ENCODE measurements at regions not wholly inside any gene's neighbourhood (a gene's known extent, or its start where the extent isn't known, plus 50 kb on each side); places are given as distances from the start of the nearest gene placed in this dataset.
"Not testable (repeated sequence)": the region's sequence is repeated elsewhere in the genome, so short reads cannot be mapped to it uniquely, and the experiment has no call there.

DNA sequence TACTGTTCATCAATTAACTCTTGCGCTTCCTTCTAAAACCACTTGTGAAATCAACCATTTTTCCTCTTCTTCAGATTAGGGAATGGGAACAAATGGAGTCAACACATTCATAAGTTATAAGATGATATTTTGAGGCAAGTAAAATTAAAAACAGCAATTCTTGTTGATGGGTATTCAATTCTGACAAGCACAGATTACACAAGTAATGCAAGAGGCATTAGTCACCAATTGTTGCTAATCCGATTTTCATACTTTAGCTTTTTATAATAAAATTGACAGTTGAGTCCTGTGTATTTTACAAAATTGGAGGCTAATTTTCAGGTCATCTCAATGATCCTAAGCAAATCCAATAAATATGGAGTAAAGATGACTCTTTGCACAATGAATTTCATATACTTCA, 918.4 kb upstream of the SOX9 start:
- no peaks in the 10 kb centered on the region for H3K4me1 ChIP-seq
- DNase-seq (ENCODE audit: low read depth in 1 of 2, low spot score in 1 of 2) (no peak), ATAC-seq (no peak), FAIRE-seq (peak; percentile 65)
- 63% methylated on average over 2 of the region's 2 CpGs for WGBS (ENCODE audit: missing lambda C conversion rate)
- CTCF ChIA-PET, result no interaction called here
- H3K27ac ChIP-seq, result no peak overlapping the region
- no peaks in the 10 kb centered on the region for H3K9me3 ChIP-seq
- H3K4me2 ChIP-seq, result no peak overlapping the region
- TF ChIP-seq HOXA7 (CRISPR knock-in tag; IDR thresholded peaks at IDR 0.05) (no peak), ESRRA (IDR thresholded peaks at IDR 0.05; ENCODE audit: borderline replicate concordance, low read length) (no peak), RFX5 (IDR thresholded peaks at IDR 0.05) (no peak), RARB (CRISPR knock-in tag; IDR thresholded peaks at IDR 0.05) (no peak), REST (IDR thresholded peaks at IDR 0.05) (no peak), SREBF2 (IDR thresholded peaks at IDR 0.05) (no peak), BCL3 (IDR thresholded peaks at IDR 0.05) (no peak), PHF8 (IDR thresholded peaks at IDR 0.05; ENCODE audit: borderline replicate concordance, low read depth) (no peak), HDAC2 (IDR thresholded peaks at IDR 0.05) (no peak), CBX2 (IDR thresholded peaks at IDR 0.05; ENCODE audit: borderline replicate concordance, low read depth) (no peak), NPAS2 (CRISPR knock-in tag; IDR thresholded peaks at IDR 0.05; ENCODE audit: borderline replicate concordance) (no peak), ZSCAN20 (CRISPR knock-in tag; IDR thresholded peaks at IDR 0.05) (no peak), EHMT2 (IDR thresholded peaks at IDR 0.05; ENCODE audit: low read depth) (no peak), JUNB (IDR thresholded peaks at IDR 0.05) (no peak), CEBPB (IDR thresholded peaks at IDR 0.05) (no peak), RNF2 (IDR thresholded peaks at IDR 0.05; ENCODE audit: borderline replicate concordance, low read depth) (no peak)
- H3K4me3 ChIP-seq, result no peak overlapping the region
- POLR2A ChIA-PET, result no interaction called here

DNA sequence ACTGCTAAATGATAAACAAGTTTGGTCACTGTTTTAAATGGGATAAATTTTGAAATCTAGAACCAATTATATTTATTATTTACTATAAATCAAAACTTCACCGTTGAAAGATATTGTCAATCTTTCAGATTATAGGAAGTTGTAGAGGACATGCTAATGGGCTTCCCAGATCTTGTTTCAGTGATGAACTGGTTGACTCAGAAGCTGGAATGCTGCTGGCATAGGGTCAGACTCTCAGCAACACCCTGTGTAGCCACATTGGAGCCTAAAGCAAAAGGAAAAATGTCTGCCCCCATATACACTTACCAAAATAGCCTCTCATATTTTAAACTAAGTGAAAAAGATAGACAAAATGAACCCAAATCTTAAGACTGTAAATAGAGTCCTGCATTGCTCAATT, 916.9 kb upstream of the SOX9 start:
- FAIRE-seq (no peak), DNase-seq (ENCODE audit: low read depth in 1 of 2, low spot score in 1 of 2) (no peak), ATAC-seq (no peak)
- Histone ChIP-seq H3K27ac (no peak overlapping the region), H3K4me2 (no peak overlapping the region), H3K9me3 (no peaks in the 10 kb centered on the region; the same call in 2 of the 3 replicates), H3K4me3 (no peak overlapping the region), H3K4me1 (no peaks in the 10 kb centered on the region)
- 17% methylated on average over 1 of the region's 1 CpG for WGBS (ENCODE audit: missing lambda C conversion rate)
- TF ChIP-seq, protein P1, sequence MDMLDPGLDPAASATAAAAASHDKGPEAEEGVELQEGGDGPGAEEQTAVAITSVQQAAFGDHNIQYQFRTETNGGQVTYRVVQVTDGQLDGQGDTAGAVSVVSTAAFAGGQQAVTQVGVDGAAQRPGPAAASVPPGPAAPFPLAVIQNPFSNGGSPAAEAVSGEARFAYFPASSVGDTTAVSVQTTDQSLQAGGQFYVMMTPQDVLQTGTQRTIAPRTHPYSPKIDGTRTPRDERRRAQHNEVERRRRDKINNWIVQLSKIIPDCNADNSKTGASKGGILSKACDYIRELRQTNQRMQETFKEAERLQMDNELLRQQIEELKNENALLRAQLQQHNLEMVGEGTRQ (IDR thresholded peaks at IDR 0.05), result no peak
- no peak for TF ChIP-seq RCOR1 (IDR thresholded peaks at IDR 0.05; ENCODE audit: low read depth, low read length)
- no peak for TF ChIP-seq HOXB5 (CRISPR knock-in tag; IDR thresholded peaks at IDR 0.05)
- TF ChIP-seq, protein P2, sequence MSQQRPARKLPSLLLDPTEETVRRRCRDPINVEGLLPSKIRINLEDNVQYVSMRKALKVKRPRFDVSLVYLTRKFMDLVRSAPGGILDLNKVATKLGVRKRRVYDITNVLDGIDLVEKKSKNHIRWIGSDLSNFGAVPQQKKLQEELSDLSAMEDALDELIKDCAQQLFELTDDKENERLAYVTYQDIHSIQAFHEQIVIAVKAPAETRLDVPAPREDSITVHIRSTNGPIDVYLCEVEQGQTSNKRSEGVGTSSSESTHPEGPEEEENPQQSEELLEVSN (IDR thresholded peaks at IDR 0.05; ENCODE audit: borderline replicate concordance, low read depth), result no peak
- no peak for TF ChIP-seq RAD21 (conservative IDR thresholded peaks at IDR 0.05 in 1 of 2, IDR thresholded peaks at IDR 0.05 in 1 of 2)
- CTCF ChIA-PET, result interaction anchor here (1.1 kb wide), 1 partner anchor 9 kb away, joined by 3 read pairs; no protein-coding TSS in a partner anchor
- POLR2A ChIA-PET, result no interaction called here

DNA sequence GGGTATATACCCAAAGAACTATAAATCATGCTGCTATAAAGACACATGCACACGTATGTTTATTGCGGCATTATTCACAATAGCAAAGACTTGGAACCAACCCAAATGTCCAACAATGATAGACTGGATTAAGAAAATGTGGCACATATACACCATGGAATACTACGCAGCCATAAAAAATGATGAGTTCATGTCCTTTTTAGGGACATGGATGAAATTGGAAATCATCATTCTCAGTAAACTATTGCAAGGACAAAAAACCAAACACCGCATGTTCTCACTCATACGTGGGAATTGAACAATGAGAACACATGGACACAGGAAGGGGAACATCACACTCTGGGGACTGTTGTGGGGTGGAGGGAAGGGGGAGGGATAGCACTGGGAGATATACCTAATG, 914.9 kb upstream of the SOX9 start:
- H3K4me1 ChIP-seq; DNase-seq (ENCODE audit: low read depth in 1 of 2, low spot score in 1 of 2); CTCF ChIA-PET; FAIRE-seq; ATAC-seq; H3K4me3 ChIP-seq; H3K27ac ChIP-seq; POLR2A ChIA-PET; H3K4me2 ChIP-seq; H3K9me3 ChIP-seq: not testable (repeated sequence)
- WGBS (ENCODE audit: missing lambda C conversion rate), result 63% methylated on average over 3 of the region's 5 CpGs
